ELF-1 (cell line): ENCODE measurements at regions not wholly inside any gene's neighbourhood (a gene's known extent, or its start where the extent isn't known, plus 50 kb on each side); places are given as distances from the start of the nearest gene placed in this dataset.
A peak's percentile ranks its signal among the peaks of the same experiment; 100 is the strongest.
"Not testable (repeated sequence)": the region's sequence is repeated elsewhere in the genome, so short reads cannot be mapped to it uniquely, and the experiment has no call there.

Source experiments
- DNase-seq: peaks from one replicate; pipeline ENCODE4 v3.0.0-alpha.2; 2016; ENCODE audit warnings: low read depth, low spot score

DNA sequence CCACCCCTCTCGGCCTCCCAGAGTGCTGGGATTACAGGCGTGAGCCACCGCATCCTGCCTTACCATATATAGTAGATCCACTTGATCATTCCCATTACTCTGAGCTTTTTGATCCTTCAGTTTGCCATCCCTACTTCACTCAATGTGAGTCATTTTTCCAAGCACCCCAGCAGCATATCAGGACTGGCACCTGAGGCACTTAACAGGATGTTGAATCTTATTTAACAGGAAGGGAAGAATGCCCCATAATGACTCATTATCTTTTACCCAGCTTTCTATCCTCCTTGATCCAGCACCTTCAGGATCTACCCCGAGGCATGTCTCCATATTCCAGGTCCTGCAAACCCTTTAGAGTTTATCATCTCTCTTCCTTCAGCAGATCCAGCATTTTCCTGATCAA is 84.9 kb upstream of the CMKLR1 start:
- DNase-seq: no peak

DNA sequence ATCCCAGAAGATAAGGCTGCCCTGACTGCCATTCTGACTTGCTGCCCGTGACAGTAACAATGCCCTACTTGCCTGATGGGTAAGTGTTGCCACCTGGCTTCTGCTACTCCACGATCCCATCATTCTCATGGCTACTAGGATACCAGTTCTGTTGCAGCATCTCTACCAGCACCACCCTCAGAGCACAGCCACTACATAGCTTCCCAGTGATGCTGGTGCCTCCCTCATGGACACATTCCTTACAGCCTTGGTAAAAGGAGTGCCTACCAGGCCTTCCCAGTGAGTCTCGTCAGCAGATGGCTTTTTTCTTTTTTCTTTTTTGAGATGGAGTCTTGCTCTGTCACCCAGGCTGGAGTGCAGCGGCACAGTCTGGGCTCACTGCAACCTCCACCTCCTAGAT is 84.4 kb upstream of the CMKLR1 start:
- DNase-seq: no peak

DNA sequence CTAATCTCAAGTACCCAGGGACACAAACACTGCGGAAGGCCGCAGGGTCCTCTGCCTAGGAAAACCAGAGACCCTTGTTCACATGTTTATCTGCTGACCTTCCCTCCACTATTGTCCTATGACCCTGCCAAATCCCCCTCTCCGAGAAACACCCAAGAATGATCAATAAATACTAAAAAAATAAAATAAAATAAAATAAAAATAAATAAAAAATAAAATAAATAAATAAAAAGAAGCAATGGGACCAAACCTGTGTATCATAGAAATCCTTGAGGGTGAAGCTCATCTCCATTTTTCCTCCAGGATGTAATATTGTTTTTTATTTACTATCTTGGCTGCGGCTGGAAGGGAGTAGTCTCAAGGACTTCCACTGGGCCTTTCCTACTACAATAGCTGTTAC is 82.0 kb upstream of the CMKLR1 start:
- DNase-seq: not testable (repeated sequence)

DNA sequence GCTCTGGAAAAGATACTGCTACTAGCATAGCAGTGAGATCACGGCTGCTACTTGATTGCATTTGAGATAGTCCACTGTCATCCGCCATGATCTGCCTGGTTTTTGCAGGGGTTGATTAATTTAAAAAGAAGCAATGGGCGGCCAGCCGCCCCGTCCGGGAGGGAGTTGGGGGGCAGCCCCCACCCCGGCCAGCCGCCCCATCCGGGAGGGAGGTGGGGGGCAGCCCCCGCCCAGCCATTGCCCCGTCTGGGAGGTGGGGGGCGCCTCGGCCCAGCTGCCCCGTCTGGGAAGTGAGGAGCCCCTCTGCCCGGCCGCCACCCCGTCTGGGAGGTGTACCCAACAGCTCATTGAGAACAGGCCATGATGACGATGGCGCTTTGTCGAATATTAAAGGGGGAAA is 81.3 kb upstream of the CMKLR1 start:
- not testable (repeated sequence) for DNase-seq

DNA sequence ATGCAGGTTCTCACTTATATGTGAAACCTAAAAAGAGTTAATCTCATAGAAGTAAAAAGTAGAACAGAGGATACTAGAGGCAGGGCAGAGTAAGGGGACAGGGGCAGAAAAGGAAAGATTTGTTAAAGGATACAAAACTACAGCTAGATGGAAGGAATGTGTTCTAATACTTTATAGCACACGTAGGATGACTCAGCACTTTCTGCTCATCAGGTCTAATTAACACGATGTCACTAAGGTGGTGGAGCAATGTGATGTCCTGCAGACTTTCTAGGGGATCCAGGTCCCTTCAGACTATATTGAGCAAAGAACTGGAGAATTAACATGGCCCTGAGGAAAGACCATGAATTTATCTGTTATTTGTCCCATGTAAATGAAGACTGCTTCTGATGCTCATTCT is 80.8 kb upstream of the CMKLR1 start:
- no peak for DNase-seq

DNA sequence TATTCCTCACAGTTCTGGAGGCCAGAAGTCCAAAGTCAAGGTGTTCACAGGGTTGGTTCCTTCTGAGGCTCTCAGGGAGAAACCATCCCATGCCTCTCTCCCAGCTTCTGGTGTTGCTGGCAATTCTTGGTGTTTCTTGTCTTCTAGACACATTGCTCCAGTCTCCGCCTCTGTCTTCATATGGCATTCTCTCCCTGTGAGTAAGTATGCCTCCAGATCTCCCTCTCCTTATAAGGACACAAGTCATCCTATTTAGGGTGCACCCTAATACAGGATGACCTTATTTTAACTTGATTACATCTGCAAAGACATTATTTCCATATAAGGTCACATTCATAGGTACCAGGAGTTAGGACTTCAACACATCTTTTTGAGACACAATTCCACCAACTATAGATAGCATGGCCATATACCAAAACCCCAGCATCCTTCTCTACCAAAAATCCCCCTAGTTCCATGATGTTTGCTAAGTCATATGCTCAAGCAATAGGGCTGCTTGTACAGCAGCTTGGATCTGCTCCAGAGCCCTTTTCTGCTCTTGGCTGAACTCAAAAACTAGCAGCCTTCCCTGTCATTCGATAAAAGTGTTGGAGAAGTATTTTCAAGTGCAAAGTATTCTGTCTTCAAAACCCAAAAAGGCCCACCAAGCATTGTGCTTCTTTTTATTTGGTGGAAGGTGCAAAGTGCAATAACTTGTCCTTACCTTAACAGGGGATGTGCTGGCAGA is 79.2 kb upstream of the CMKLR1 start:
- no peak for DNase-seq

DNA sequence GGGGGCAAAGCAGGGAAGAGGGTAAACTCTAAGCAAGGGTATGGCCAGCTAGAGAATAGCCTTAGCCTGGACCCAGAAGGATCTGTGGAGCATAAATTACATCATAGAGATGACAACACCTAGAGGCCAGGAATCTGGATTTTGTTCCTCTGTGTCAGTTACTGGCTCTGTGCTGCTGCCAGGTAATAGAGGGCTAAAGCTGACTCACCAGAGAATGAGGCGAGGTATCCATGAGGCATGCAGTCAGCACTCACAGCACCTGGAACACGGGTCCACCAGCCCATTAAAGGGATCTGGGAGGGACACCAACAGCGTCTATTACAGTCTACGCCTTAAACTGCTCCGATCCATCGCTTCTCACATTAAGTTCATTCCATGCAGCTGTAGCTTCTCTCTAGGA is 74.9 kb upstream of the CMKLR1 start:
- no peak for DNase-seq

DNA sequence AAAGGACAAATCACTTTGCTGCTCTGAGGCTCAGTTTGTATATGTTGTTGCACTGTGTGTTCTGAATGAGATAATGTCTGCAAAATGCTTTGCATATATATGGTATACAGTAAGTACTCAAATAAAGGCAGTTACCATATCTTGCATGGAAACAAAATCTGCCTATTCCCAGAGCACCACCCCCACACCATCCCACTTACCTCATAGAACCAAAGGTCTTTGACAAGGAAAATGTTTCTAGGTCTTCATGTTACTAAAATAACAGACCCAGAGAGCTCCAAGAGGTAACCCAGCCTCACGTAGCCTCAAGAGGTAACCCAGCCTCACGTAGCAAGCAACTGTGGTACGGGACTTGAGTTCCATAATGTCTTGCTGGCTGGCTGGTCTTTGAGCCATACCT is 71.6 kb upstream of the CMKLR1 start:
- no peak for DNase-seq

DNA sequence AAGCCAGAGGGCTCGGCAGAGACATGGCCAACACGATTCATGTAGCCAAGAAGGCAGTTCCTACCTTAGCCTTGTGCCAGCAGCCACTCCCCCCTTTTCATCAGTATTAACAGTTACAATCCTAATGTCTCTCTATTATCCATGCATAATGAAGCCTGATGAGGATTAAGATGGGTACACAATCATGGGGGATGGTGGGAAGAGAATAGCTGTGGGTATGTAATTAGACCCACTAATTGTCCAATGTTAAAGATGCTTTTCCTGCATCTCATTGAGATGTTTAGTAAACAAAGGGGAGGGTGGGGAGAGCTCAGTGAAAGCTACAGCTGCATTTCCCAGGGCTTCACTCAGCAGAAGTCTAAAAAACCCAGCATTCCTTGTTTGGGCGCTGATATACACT is 70.4 kb upstream of the CMKLR1 start:
- peak; percentile 14 for DNase-seq

DNA sequence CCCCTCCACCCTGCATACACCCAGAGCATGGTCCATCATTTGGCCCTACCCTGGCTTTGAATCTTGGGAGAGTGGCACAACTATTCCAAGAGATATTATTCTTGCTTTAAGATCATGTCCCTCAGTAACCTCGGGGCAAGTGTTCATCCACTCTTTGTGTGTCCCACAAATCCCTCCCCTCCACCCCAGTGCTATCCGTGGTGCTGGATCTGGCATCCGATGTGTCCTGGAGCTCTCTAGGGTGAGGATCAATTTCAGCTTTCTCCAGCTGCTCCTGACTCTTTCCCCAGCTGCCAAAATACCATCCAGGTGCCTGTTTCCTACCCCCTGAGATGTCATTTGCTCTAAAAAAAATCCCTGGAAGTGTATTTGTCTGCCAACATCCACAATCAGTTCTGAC is 64.8 kb upstream of the CMKLR1 start:
- DNase-seq: peak; percentile 12

DNA sequence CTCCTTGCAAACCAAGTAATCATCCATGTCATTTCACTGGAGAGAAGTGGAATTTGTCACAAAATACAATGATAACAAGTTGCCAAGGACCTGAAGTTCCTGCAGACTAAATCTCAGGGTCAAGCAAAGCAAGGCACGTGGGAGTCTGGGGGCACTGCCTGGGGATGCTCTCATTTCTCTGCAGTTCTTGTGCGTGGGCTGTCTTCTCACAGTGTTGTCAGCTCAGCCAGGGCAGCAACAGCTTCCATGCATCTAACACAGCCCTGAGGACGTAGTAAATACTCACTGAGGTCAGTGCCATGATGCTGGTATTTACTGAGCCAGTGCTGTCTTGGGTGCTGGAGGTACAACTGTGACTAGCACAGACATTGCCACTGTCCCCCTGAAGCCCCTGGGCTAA is 62.9 kb upstream of the CMKLR1 start:
- no peak for DNase-seq

DNA sequence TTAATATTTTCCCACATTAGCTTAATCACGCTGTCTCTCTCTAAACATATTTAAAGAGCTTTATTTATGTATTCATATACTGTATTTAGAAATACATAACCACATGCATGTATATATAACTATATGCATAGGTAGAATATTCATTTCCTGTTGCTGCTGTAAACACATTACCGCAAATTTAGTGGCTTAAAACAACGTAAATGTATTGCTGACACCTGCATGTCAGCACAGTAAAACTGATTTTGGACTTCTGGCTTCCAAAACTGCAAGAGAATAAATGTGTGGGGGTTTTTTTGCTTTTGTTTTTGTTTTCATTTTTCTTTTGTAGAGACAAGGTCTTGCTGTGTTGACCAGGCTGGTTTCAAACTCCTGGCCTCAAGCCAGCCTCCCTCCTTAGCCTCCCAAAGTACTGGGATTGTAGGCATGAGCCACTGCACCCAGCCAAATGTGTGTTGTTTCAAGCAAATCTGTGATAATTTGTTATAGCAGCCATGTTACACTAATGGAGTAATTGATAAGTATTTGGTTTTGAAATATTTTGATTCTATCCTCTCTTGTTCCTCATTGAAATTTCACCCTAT is 61.9 kb upstream of the CMKLR1 start:
- no peak for DNase-seq

DNA sequence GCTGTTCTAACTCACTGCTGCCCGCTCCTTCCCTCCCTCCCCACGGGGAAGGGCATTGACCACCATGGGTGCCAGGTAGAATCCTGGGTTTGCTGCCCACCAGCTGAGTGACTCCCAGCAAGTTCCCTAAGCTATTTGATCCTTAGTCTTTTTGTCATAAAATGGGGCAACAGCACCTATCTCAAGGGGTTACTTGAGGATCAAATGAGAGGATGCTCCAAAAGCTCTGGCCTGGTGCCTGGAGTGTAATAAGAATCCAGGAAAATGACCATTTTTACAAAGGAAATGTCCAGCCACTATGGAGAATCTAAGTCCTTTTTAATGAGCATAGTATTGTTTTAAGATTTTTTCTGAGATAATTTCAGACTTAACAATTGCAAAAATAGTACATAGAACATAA is 61.4 kb upstream of the CMKLR1 start:
- DNase-seq: no peak

DNA sequence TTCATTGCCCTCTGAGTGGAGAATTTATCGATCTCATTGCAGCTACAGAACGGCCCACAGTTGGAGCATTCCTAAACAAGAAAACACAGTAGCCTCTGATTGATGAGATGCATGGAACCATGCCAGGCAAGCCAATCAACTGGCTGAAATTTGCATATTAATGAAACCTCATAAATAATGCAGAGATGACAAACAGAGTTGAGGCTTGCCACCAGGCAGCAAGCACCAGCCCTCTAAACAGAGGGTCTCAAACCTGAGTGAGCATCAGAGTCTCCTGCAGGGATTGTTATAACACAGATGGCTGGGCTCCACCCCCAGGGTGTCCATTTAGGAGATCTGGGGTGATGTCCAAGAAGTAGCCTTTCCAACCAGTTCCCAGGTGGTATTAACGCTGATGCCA is 60.9 kb upstream of the CMKLR1 start:
- DNase-seq: no peak

DNA sequence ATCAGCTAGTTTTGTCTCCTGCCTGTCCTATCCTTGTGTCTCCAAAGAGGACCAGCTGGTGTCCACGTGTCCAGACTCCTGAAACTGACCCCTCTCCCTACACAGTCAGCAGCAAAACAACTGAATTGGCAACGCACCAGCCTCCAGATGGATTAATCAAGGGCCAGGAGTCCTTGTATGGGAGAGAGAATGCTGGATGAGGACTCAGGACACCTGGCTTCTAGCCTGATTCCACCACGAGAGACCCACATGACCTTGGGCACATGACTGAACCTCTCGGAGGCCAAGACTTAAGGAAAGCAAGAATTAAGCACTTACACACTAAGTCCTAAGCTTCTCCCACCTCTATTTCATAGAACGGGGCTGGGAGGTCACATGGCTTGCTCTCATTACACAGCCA is 60.4 kb upstream of the CMKLR1 start:
- no peak for DNase-seq

DNA sequence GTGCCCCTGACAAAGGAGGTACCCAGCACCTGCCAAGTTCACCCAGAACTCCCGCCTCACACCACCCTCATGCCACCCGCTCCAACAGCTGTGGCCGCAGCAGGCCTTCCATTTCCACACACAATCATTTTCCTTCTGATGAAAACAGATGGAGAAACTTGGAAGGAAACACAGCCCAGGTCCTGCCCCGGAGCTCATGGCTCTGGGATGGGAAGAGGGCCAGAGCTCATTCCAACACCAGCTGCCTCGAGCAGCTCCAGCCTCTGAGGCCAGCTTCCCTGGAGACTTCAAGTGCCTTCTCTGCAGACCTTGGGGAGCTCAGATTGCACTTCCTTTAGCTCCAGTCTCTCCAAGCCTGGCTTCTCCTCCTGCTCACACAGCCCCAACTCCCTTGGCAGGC is 55.1 kb upstream of the CMKLR1 start:
- no peak for DNase-seq

DNA sequence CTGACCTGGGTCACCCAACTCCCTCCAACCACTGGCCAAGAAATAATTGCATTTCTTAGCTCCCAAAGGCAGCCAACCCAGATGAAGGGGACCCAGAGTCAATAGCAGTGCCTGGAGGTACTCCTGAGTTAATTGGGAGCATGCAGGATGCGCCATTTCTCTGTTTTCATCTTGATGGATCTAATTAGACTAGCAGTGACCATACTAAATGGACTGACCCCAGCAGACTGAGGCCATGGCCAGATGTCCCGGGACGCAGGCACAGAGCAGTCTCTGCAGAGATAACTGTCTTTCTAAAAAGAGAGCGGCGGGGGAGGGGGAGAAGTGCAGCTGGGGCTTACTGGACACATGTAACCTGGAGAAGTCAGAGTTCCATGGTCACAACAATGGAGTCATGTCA is 53.2 kb upstream of the CMKLR1 start:
- DNase-seq: no peak

DNA sequence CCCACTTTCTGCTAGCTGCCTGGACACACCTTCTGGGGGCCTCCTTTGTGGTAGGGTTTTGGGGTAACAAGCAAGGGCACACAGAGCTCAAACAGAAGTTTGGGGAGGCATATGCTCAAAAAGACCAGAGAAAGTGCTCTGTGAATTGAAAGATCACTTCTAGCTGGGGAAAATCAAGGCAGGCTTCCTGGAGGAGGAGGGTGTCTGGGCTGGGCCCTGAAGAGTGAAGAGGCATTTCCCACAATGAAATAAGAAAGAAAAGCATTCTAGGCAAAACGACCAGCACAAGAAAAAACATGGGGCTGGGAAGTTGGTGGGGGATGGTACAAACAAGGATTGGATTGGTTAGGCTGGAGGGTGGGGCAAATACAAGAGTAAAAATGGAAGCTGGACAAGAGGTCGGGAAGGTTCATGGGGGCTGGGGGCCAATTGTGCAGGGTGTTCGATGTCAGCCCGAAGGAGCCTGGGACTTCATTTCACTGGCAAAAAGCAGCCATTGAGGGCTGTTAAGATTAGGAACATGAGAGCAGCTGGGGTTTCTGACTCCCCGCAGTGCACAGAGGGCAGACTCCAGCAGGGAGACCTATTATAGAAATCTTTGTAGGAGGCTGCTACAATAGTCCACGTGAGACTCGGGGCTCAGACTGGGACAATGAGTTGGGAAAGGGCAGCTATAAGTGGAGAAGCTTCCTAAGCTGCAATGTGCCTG is 51.5 kb upstream of the CMKLR1 start:
- DNase-seq: no peak

DNA sequence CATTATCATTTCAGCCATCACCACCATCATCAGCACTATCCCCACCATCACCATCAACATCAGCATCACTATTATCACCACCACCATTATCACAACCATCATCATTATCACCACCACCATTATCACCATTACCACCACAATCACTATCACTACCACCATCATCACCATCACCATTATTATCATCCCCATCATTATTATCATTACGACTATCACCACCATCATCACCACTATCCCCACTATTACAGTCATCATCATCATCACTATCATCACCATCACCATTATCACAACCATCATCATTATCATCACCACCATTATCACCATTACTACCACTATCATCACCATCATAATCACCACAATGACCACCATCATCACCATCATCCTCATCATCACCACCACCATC is 50.4 kb upstream of the CMKLR1 start:
- DNase-seq: no peak
